Type B pancreatic cell (in vitro differentiated cells): ENCODE measurements at regions not wholly inside any gene's neighbourhood (a gene's known extent, or its start where the extent isn't known, plus 50 kb on each side); places are given as distances from the start of the nearest gene placed in this dataset.
"Not testable (repeated sequence)": the region's sequence is repeated elsewhere in the genome, so short reads cannot be mapped to it uniquely, and the experiment has no call there.

ENCODE experiments used
- DNase-seq: peaks from one replicate; pipeline ENCODE4 v3.0.0; 2021; ENCODE audit warnings: mixed read lengths; ENCODE audit not compliant: unreplicated experiment; ENCODE audit errors: extremely low spot score
- H3K27ac Mint-ChIP-seq: 2 replicates; pipeline ENCODE4 v1.8.0; 2021; ENCODE audit warnings: mild to moderate bottlenecking, mixed read lengths
- H3K27me3 Mint-ChIP-seq: 2 replicates; pipeline ENCODE4 v1.8.0; 2021; ENCODE audit warnings: mixed read lengths
- H3K36me3 Mint-ChIP-seq: 2 replicates; pipeline ENCODE4 v1.8.0; 2021; ENCODE audit warnings: mixed read lengths
- H3K4me1 Mint-ChIP-seq: one replicate; pipeline ENCODE4 v1.8.0; 2021; ENCODE audit warnings: mixed read lengths; ENCODE audit not compliant: unreplicated experiment
- H3K4me3 Mint-ChIP-seq: 2 replicates; pipeline ENCODE4 v1.8.0; 2021; ENCODE audit warnings: mild to moderate bottlenecking, mixed read lengths
- H3K9me3 Mint-ChIP-seq: 2 replicates; pipeline ENCODE4 v1.8.0; 2021; ENCODE audit warnings: mixed read lengths
- TF ChIP-seq, protein P1 (sequence below): fragments of 200-600 bp; sonication (generic); conservative IDR thresholded peaks from 2 replicates; pipeline ENCODE4 v1.5.0; 2021; ENCODE audit warnings: antibody characterized with exemption, mild to moderate bottlenecking

DNA sequence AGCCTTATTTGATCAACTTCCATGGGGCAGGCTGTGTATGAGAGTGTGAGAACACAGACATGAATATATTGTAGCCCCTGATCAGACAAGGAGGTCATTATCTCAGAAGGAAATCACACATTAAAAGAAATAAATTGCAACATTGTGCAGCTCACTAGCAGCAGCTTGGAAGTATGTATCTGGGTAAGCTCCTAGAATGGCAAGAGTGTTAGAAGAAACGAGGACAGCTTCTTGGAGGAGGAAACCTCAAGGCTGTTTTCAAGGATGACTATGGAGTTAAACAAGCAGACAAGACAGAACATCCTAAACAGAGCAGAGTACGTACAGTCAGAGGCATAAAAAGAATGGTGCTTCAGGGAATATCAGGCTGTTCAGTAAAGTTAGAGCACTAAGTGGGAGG, 511.0 kb downstream of the SLCO4C1 start:
- TF ChIP-seq, protein P1, sequence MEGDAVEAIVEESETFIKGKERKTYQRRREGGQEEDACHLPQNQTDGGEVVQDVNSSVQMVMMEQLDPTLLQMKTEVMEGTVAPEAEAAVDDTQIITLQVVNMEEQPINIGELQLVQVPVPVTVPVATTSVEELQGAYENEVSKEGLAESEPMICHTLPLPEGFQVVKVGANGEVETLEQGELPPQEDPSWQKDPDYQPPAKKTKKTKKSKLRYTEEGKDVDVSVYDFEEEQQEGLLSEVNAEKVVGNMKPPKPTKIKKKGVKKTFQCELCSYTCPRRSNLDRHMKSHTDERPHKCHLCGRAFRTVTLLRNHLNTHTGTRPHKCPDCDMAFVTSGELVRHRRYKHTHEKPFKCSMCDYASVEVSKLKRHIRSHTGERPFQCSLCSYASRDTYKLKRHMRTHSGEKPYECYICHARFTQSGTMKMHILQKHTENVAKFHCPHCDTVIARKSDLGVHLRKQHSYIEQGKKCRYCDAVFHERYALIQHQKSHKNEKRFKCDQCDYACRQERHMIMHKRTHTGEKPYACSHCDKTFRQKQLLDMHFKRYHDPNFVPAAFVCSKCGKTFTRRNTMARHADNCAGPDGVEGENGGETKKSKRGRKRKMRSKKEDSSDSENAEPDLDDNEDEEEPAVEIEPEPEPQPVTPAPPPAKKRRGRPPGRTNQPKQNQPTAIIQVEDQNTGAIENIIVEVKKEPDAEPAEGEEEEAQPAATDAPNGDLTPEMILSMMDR = no peak
- Mint-ChIP-seq H3K4me1 (no peaks in the 10 kb centered on the region), H3K27me3 (peaks cover 4% of the 10 kb centered on the region)

DNA sequence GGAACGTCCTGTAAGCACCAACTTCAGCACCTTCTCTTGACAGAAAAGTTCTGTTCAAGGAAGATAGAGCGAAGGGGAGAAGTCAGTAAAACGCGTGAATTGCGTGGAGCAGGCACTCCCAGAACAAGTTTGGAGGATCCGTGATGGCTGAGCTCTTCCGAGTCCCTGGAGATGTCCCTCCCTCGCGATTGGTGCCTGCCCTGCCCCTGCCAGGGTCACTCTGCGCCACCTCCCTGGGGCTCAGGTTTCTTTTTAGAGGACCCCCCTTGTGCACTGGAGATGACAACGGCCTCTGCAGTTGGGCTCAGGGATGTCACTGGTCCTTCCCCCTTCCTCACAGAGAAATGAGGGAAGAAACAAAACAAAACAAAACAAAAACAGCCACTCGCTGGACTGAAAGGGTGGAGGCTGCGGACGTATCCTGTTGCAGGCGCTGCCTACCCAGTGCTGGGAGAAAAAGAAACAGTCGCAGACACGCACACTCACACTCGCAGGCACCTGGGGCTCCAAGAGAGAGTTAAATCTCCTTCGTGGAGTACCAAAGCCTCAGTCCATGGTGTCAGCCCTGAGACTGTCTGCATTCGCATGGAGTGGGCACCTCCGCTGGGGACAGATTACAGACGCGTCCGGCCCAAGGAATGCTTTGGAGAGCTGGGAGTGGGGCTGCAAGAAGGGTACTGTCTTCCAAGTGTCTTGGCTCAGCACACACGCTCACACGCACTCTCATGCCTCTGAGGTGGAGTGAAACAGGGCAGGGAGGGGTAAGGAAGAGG, 512.7 kb downstream of the SLCO4C1 start:
- H3K4me1 Mint-ChIP-seq = no peaks in the 10 kb centered on the region

More for the DNA sequence above, 511.0 kb downstream of the SLCO4C1 start:
- Mint-ChIP-seq H3K36me3 (no peaks in the 10 kb centered on the region), H3K4me3 (no peak overlapping the region), H3K9me3 (no peaks in the 10 kb centered on the region), H3K27ac (no peak overlapping the region)
- DNase-seq = no peak

DNA sequence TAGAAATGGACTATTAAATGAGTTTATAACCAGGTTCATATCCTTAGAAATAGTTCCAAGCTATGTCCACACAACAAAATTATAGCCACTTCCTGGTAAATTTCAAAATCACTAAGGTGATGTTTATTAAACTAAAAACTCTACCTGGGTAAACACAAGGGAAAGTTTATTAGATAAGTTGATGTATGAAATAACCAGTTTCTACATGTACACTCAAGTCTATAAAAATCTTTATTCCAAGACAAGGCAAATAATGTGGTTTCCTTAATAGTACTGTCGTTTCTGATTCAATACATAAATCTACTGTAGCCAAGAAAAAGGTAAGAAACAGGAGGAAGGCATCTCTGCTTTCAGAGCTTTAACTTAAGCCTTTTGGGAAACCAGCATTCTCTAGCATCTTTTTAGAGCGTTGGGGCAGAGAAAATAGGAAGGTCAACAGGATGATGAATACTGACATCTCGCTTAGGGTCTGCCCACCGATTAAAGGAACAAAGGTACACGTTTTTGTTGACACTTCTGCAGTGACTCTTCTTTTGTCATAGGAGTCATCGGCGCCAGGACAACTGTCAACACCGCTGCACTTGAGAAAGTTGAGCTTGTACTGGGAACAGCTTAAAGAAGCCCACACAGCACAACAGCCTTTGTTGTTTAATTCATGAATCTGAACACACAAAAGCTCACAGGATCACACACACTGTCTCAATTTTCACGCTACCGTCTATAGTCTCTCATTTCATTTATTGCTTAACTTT, 513.6 kb downstream of the SLCO4C1 start:
- no peak overlapping the region for H3K27ac Mint-ChIP-seq
- H3K36me3 Mint-ChIP-seq = no peaks in the 10 kb centered on the region
- no peak for DNase-seq
- TF ChIP-seq, protein P1 = no peak
- no peaks in the 10 kb centered on the region for H3K4me1 Mint-ChIP-seq
- peaks cover 4% of the 10 kb centered on the region for H3K27me3 Mint-ChIP-seq
- no peak overlapping the region for H3K4me3 Mint-ChIP-seq
- peaks cover 5% of the 10 kb centered on the region for H3K9me3 Mint-ChIP-seq

More for the DNA sequence above, 512.7 kb downstream of the SLCO4C1 start:
- TF ChIP-seq, protein P1 = no peak
- DNase-seq = no peak
- Mint-ChIP-seq H3K27ac (no peak overlapping the region), H3K27me3 (peaks cover 4% of the 10 kb centered on the region), H3K36me3 (no peaks in the 10 kb centered on the region), H3K9me3 (peaks cover 5% of the 10 kb centered on the region), H3K4me3 (peak overlapping the region; percentile 53)

DNA sequence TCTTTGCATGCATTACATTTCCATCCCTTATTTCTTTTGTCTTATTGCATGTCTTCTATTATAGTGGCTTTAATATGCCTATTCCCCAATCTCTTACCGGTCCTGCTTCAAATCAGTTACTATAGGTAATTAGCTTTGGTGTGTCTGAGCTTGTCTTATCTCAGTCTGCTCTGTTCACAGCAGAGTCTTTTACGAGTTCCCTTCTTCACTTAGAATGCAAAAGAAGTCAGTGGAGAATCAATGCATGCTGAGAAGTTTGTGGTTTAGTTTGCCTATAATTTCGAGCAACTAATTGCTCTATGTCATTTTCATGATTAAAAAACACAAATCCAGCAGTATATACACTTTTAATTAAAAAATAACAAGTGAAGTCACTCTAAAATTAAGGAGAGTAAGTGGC, 545.0 kb downstream of the SLCO4C1 start:
- DNase-seq = no peak
- H3K9me3 Mint-ChIP-seq = no peaks in the 10 kb centered on the region
- TF ChIP-seq, protein P1 = no peak
- no peak overlapping the region for H3K4me3 Mint-ChIP-seq
- no peaks in the 10 kb centered on the region for H3K36me3 Mint-ChIP-seq
- H3K27ac Mint-ChIP-seq = no peak overlapping the region
- H3K27me3 Mint-ChIP-seq = no peaks in the 10 kb centered on the region
- no peaks in the 10 kb centered on the region for H3K4me1 Mint-ChIP-seq

DNA sequence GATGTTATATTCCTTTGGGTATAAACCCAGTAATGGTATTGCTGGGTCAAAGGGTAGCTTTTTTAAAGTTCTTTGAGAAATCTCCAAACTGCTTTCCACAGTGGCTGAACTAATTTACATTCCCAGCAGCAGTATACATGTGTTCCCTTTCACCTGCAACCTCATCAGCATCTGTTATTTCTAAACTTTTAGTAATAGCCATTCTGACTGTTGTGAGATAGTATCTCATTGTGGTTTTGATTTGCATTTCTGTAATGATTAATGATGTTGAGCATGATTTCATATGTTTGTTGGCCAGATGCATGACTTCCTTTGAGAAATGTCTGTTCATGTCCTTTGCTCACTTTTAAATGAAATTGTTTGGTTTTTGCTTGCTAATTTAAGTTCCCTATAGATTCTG, 553.1 kb downstream of the SLCO4C1 start:
- not testable (repeated sequence) for H3K9me3 Mint-ChIP-seq, H3K27ac Mint-ChIP-seq, H3K4me3 Mint-ChIP-seq, H3K4me1 Mint-ChIP-seq, DNase-seq, H3K36me3 Mint-ChIP-seq, H3K27me3 Mint-ChIP-seq

DNA sequence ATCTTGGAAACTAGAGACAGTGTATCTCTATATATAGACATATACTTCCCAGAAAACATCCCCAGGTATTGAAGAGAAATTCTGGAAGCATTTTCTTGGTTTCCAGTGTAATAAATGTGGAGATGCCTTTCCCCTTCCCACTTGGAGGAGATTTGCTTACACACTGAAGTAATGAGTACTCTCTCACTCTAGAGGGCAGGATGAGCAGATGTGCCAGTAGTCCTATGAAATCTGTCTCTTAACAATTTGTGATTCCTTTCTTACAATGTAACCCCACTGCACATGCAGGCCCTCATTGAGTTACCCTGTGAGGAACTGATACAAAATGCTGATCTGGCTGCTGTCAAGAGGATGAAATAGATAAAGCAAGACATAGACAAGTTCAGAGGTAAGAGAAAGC, 567.2 kb downstream of the SLCO4C1 start:
- Mint-ChIP-seq H3K27me3 (no peaks in the 10 kb centered on the region), H3K4me1 (no peaks in the 10 kb centered on the region), H3K36me3 (no peaks in the 10 kb centered on the region), H3K27ac (no peak overlapping the region), H3K4me3 (no peak overlapping the region), H3K9me3 (no peaks in the 10 kb centered on the region)
- no peak for DNase-seq
- TF ChIP-seq, protein P1 = peak; percentile 48
